Mucosa of gallbladder (tissue), 1 donor: ENCODE measurements at regions not wholly inside any gene's neighbourhood (a gene's known extent, or its start where the extent isn't known, plus 50 kb on each side); places are given as distances from the start of the nearest gene placed in this dataset.

Experiments
- DNase-seq: peaks from one replicate; pipeline ENCODE4 v3.0.0-alpha.2; 2020; ENCODE audit warnings: low spot score
- donor health status: DM: no; HTN: no; CAD: no.

GRCh38 chr9:23538461-23539003 lies 287.5 kb downstream of the ELAVL2 start:
- DNase-seq, result no peak

GRCh38 chr9:23539311-23539710 lies 286.7 kb downstream of the ELAVL2 start:
- no peak for DNase-seq

- no peak for DNase-seq
Measured at GRCh38 chr9:23541976-23542375, 284.1 kb downstream of the ELAVL2 start.

GRCh38 chr9:23542438-23542837 lies 283.6 kb downstream of the ELAVL2 start:
- DNase-seq, result no peak

- DNase-seq, result no peak
Measured at GRCh38 chr9:23542927-23543326, 283.1 kb downstream of the ELAVL2 start.

GRCh38 chr9:23543419-23543818 lies 282.6 kb downstream of the ELAVL2 start:
- no peak for DNase-seq

GRCh38 chr9:23545728-23546127 lies 280.3 kb downstream of the ELAVL2 start:
- no peak for DNase-seq

GRCh38 chr9:23551311-23551721 lies 274.7 kb downstream of the ELAVL2 start:
- no peak for DNase-seq

GRCh38 chr9:23551929-23552707 lies 273.9 kb downstream of the ELAVL2 start:
- no peak for DNase-seq

- no peak for DNase-seq
Measured at GRCh38 chr9:23552876-23553601, 273.0 kb downstream of the ELAVL2 start.

GRCh38 chr9:23554686-23555085 lies 271.4 kb downstream of the ELAVL2 start:
- no peak for DNase-seq

GRCh38 chr9:23555851-23556250 lies 270.2 kb downstream of the ELAVL2 start:
- no peak for DNase-seq

GRCh38 chr9:23556459-23556858 lies 269.6 kb downstream of the ELAVL2 start:
- DNase-seq, result no peak

GRCh38 chr9:23557689-23558088 lies 268.4 kb downstream of the ELAVL2 start:
- DNase-seq, result no peak

- DNase-seq, result no peak
Measured at GRCh38 chr9:23559522-23559921, 266.5 kb downstream of the ELAVL2 start.

- no peak for DNase-seq
Measured at GRCh38 chr9:23563517-23563916, 262.5 kb downstream of the ELAVL2 start.

- DNase-seq, result no peak
Measured at GRCh38 chr9:23567516-23568165, 258.4 kb downstream of the ELAVL2 start.

GRCh38 chr9:23571414-23572104 lies 254.5 kb downstream of the ELAVL2 start:
- no peak for DNase-seq

GRCh38 chr9:23573800-23574199 lies 252.2 kb downstream of the ELAVL2 start:
- no peak for DNase-seq

GRCh38 chr9:23577611-23578010 lies 248.4 kb downstream of the ELAVL2 start:
- no peak for DNase-seq

GRCh38 chr9:23581931-23582330 lies 244.1 kb downstream of the ELAVL2 start:
- DNase-seq, result no peak

GRCh38 chr9:23582836-23583235 lies 243.2 kb downstream of the ELAVL2 start:
- DNase-seq, result no peak
